ENCODE measurements at regions not wholly inside any gene's neighbourhood (a gene's known extent, or its start where the extent isn't known, plus 50 kb on each side); places are given as distances from the start of the nearest gene placed in this dataset.

DNA sequence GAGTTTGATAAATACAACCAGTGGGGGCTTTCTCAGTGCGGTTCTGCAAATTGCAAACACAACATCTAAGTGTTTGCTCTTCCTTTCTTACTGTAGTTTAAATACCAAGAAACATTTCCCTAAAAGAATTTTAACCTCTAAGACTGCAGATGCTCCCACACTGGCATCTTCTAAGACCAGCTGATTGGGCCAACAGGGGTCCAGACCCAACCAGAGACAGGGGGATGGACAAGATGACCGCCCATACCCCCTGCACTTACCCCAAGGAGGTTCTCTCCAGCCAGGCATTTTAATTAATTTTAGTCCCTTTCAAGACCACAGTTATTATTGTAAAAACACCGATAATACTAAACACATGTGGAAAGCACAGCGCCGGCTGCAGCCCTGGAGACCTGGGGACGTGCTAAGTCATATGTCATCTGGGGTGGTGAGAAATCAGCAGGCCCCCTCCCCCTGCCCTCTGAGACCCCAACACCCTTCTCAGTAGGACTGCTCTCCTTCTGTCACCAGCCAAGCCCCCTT is 242.3 kb downstream of the SOX9 start:
- intact Hi-C loops (cut with micrococcal nuclease) = no loop called here
- Histone ChIP-seq H3K9me3 (ENCODE audit: control insufficient read depth, insufficient read depth, low read length) (no peaks in the 10 kb centered on the region), H3K27ac (ENCODE audit: low read length) (no peak overlapping the region), H3K27me3 (ENCODE audit: control insufficient read depth, insufficient read depth, low read length) (no peaks in the 10 kb centered on the region), H3K36me3 (ENCODE audit: control insufficient read depth, insufficient read depth, low read length) (no peaks in the 10 kb centered on the region), H3K4me1 (ENCODE audit: control insufficient read depth, insufficient read depth, low read length) (no peaks in the 10 kb centered on the region), H3K4me3 (ENCODE audit: low read length) (no peak overlapping the region)
- Mint-ChIP-seq H3K4me1 (no peaks in the 10 kb centered on the region), H3K27ac (no peak overlapping the region), H3K4me3 (no peak overlapping the region), H3K27me3 (ENCODE audit: low read depth in 2 of 2) (no peaks in the 10 kb centered on the region), H3K9me3 (peaks cover 0 to 3% of the 10 kb centered on the region in 2 donors), H3K36me3 (no peaks in the 10 kb centered on the region)
- DNase-seq (no peak), ATAC-seq (no peak)
- 74% methylated on average over 6 of the region's 6 CpGs for WGBS (ENCODE audit: insufficient coverage)
- TF ChIP-seq, protein P1, sequence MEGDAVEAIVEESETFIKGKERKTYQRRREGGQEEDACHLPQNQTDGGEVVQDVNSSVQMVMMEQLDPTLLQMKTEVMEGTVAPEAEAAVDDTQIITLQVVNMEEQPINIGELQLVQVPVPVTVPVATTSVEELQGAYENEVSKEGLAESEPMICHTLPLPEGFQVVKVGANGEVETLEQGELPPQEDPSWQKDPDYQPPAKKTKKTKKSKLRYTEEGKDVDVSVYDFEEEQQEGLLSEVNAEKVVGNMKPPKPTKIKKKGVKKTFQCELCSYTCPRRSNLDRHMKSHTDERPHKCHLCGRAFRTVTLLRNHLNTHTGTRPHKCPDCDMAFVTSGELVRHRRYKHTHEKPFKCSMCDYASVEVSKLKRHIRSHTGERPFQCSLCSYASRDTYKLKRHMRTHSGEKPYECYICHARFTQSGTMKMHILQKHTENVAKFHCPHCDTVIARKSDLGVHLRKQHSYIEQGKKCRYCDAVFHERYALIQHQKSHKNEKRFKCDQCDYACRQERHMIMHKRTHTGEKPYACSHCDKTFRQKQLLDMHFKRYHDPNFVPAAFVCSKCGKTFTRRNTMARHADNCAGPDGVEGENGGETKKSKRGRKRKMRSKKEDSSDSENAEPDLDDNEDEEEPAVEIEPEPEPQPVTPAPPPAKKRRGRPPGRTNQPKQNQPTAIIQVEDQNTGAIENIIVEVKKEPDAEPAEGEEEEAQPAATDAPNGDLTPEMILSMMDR (IDR thresholded peaks at IDR 0.05) = no peak

DNA sequence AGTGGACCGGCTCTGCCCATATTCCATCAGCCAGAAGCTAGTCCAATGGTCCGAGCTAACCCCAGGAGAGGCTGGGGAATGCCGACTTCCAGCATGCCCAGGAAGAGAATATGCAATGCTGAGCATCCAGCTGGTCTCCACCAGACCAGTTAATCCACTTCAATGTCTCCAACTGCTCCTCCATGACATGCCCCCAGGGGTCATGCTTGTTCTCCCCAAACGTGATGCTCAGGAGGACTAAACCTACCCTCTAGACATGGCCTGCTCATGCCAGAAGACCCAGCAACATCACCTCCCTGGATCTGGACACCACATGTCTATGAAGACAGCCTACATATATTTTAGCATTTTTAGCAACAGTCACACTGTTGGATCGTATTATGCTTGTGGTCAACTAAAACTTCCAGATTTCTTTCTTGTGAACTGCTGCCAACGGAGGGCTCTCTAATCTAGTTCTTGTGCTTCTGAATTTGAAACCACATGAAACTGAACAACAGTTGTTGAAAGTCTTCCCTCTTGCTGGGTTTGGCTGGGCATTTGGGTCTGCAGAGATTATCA is 245.1 kb downstream of the SOX9 start:
- TF ChIP-seq, protein P1 (IDR thresholded peaks at IDR 0.05) = no peak
- Histone ChIP-seq H3K4me1 (ENCODE audit: control insufficient read depth, insufficient read depth, low read length) (no peaks in the 10 kb centered on the region), H3K27ac (ENCODE audit: low read length) (no peak overlapping the region), H3K36me3 (ENCODE audit: control insufficient read depth, insufficient read depth, low read length) (no peaks in the 10 kb centered on the region), H3K4me3 (ENCODE audit: low read length) (no peak overlapping the region), H3K9me3 (ENCODE audit: control insufficient read depth, insufficient read depth, low read length) (no peaks in the 10 kb centered on the region), H3K27me3 (ENCODE audit: control insufficient read depth, insufficient read depth, low read length) (no peaks in the 10 kb centered on the region)
- Mint-ChIP-seq H3K9me3 (peaks cover 0 to 3% of the 10 kb centered on the region in 2 donors), H3K36me3 (no peaks in the 10 kb centered on the region), H3K4me1 (no peaks in the 10 kb centered on the region), H3K27ac (no peak overlapping the region), H3K27me3 (ENCODE audit: low read depth in 2 of 2) (no peaks in the 10 kb centered on the region), H3K4me3 (no peak overlapping the region)
- intact Hi-C loops (cut with micrococcal nuclease) = no loop called here
- no peak for ATAC-seq
- no peak for DNase-seq
- WGBS (ENCODE audit: insufficient coverage) = 70% methylated on average over 6 of the region's 6 CpGs

DNA sequence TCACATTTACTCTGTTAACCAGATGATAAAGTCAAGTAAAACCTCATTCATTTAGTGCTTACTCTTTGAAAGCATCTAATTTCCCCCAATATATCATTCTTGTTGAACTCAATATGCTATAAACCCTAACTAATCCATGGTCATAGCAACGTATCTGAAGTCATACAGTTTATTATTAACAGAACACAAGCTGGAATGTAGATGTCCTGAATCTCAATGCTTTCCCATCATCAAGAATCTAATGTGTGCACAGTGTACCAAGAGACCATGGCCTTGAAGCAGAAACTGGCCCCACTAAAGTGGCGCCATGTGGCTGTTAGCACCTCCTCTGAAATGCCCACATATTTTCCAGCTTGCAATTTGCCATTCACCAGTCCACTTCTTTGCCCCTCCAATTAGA is 245.8 kb downstream of the SOX9 start:
- Mint-ChIP-seq H3K4me3 (no peak overlapping the region), H3K27me3 (ENCODE audit: low read depth in 2 of 2) (no peaks in the 10 kb centered on the region), H3K4me1 (no peaks in the 10 kb centered on the region), H3K9me3 (peaks cover 0 to 3% of the 10 kb centered on the region in 2 donors), H3K27ac (no peak overlapping the region), H3K36me3 (no peaks in the 10 kb centered on the region)
- Histone ChIP-seq H3K36me3 (ENCODE audit: control insufficient read depth, insufficient read depth, low read length) (no peaks in the 10 kb centered on the region), H3K27me3 (ENCODE audit: control insufficient read depth, insufficient read depth, low read length) (no peaks in the 10 kb centered on the region), H3K4me3 (ENCODE audit: low read length) (no peak overlapping the region), H3K4me1 (ENCODE audit: control insufficient read depth, insufficient read depth, low read length) (no peaks in the 10 kb centered on the region), H3K27ac (ENCODE audit: low read length) (no peak overlapping the region), H3K9me3 (ENCODE audit: control insufficient read depth, insufficient read depth, low read length) (no peaks in the 10 kb centered on the region)
- WGBS (ENCODE audit: insufficient coverage) = 89% methylated on average over 2 of the region's 2 CpGs
- DNase-seq (no peak), ATAC-seq (no peak)
- TF ChIP-seq, protein P1 (IDR thresholded peaks at IDR 0.05) = no peak
- intact Hi-C loops (cut with micrococcal nuclease) = no loop called here

DNA sequence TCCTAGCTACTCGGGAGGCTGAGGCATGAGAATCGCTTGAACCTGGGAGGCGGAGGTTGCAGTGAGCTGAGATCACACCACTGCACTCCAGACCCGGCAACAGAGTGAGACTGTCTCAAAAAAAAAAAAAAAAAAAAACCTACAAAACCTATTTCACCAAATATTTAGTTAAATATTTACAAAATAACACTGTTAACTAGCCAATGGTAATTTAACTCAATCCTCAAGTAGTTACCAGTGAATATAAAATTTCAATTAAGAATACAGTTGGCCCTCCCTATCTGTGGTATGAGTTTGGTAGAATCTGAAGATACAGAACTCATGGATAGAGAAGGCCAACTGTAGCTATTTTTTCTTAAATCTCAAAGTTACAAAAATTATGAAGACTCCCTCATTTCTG is 247.4 kb downstream of the SOX9 start:
- TF ChIP-seq, protein P1 (IDR thresholded peaks at IDR 0.05) = no peak
- H3K27me3 Mint-ChIP-seq (ENCODE audit: low read depth in 2 of 2) = no peaks in the 10 kb centered on the region
- H3K4me1 ChIP-seq (ENCODE audit: control insufficient read depth, insufficient read depth, low read length) = no peaks in the 10 kb centered on the region
- ATAC-seq (no peak), DNase-seq (no peak)
- WGBS (ENCODE audit: insufficient coverage) = 66% methylated on average over 4 of the region's 4 CpGs
- no peaks in the 10 kb centered on the region for H3K9me3 ChIP-seq (ENCODE audit: control insufficient read depth, insufficient read depth, low read length)
- no peaks in the 10 kb centered on the region for H3K4me1 Mint-ChIP-seq
- H3K27me3 ChIP-seq (ENCODE audit: control insufficient read depth, insufficient read depth, low read length) = no peaks in the 10 kb centered on the region
- H3K27ac Mint-ChIP-seq = no peak overlapping the region
- no peak overlapping the region for H3K4me3 Mint-ChIP-seq
- intact Hi-C loops (cut with micrococcal nuclease) = no loop called here
- H3K4me3 ChIP-seq (ENCODE audit: low read length) = no peak overlapping the region
- H3K9me3 Mint-ChIP-seq = no peaks in the 10 kb centered on the region
- no peaks in the 10 kb centered on the region for H3K36me3 Mint-ChIP-seq
- H3K36me3 ChIP-seq (ENCODE audit: control insufficient read depth, insufficient read depth, low read length) = no peaks in the 10 kb centered on the region
- H3K27ac ChIP-seq (ENCODE audit: low read length) = no peak overlapping the region

Measured in natural killer cell (primary cell).